ENCODE measurements at regions not wholly inside any gene's neighbourhood (a gene's known extent, or its start where the extent isn't known, plus 50 kb on each side); places are given as distances from the start of the nearest gene placed in this dataset.

DNA sequence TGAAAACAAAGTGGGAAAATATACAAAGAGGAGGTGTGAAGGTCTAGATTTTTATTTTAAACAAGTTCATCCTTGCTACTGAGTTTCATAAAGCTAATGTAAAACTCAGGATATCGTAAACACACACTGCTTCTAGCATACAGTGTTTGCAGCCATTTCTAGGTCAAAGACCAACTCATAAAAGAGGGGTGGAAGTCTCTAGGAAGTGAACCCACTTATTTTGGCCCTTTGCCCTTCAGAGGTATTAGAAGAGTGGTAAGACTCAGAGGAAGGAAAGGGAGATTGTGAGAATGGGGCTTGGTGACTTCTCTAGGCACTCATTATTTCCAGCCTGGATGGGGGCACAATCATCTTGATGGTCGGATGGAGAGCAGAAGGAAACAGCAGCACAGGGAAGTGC is 91.2 kb downstream of the TNFSF18 start:
- DNase-seq: no peak

DNA sequence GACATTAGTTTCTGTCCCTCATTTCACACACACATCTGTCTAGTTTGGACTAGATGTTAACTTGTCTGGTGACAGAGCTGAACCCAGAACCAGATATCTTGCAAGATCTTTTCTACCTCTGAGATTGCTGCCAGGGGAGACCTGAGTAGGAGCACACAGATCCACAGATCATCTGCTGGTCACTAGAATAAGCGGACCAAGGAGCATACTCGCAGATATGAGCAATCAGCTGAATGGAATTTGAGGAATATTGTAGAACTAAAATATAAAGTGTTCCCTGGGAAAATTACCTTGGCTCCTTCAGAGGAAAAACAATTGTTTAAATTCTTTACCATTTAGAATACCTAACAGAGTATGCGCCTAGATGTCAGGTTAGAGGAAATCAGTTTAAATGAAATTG is 90.7 kb downstream of the TNFSF18 start:
- no peak for DNase-seq

DNA sequence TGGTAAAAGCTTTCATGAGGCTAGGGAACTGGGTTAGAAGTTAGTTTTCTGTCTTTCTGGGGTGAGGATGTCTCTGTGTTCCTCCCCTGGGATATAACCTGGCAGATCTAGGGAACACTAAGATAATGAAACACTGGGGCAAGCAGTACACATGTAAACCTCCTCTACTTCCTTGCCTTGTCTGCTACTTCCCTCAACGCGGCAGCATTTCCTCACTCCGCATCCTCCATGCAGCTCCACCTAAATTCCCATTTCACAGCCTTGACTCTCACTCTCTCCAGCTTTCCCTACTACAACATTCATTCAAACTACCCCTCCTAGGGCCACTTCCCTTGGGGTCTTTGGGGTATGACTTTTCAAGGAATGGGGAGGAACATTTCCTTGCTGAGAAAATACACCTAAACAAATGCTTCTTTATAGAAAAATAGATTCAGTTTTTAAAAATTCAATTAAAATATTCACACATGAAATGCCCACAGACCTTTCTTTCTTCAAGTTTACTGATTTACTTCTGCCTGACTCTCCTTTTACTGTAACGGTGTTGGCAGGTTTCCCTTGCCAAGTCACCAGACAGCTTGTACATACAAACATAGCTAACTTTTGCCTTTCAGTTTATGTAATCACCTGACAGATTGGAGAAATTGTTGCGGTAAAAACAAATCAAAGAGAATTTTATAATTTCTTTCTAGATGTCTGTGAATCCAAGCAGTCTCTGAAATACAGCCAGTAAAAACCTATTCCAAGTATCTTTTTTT is 90.1 kb downstream of the TNFSF18 start:
- no peak for DNase-seq

DNA sequence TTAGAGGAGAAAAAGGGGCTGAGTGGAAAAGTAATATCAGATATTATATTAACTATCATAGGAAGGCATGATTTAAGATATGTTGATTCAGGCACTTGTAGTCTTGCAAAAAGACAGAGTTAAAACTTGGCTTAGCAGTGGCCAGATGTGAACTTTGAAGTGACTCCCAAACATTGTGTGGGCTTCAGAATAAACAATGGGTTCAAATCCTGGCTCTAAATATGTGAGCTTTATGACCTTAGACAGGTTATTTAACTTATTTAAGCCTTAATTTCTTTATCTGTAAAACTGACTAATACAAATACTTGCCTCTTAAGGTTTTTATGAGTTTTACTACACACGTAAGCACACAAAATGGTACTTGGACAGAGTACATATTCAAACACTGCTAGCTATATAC is 85.9 kb downstream of the TNFSF18 start:
- DNase-seq: no peak

DNA sequence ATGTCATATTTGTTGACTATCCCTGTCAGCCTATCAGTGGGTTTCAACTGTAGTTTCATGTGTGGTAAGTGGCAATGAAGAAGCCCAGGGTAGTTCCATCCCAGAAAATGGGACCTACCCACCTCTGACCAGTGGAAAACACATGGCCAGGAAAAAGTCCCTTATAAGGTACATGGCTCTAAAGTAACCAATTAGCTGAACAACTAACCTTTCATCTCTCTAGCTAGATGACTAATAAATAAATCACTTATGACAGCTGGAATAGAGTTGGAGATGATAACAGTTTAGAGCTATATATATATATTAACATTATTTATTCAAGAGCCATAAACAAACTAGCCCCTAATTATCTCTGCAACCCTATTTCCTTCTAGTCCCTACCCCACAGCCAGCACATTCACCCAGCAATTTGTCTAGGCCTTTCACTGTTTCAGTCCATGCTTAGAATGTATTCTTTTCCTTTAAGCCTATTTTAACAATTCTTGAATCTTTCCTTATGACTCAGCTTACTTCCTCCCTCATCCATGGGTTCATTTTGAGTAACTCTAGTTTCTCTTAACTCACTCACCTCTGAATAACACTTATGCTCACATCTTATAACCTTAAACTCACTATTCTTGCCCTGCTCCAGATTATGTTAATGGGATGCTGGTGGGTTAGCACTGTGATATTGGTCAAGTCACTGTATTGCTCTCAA is 83.7 kb downstream of the TNFSF18 start:
- DNase-seq: no peak

DNA sequence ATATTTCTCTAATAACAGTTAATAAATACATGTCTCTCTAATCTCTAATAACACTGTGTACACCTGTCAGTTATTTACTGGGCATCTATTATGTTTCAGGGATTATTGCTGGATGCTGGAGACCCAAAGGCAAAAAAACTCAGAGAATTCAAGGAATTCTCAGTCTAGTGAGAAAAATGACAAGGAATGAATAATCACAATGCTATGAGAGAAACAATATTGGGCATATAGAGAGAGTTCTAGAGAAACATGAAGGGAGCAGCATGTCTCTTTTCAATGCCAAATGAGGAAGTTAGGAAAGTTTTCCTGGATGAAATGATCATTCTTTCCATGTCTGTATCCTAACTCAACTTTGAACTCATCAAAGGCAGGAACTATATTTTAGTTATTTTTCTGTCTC is 82.8 kb downstream of the TNFSF18 start:
- DNase-seq: no peak

DNA sequence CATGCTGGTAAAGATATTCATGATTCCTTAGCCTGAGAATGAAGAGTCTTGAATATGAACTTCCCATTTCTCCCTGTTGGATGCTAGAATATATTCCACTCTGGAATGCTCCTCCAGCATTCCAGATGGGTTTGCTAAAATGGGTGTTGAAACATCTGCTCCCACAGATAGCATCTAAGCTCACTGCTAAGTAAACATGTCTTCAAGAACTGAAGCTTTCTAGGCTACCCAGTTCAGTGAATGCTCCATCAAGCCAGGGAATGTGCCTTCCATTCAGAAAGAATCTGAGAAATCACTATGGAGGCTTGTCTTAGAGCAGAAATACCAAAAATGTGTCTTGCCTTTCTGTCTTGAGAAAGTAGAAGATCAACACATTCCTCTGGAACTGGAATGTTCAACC is 81.1 kb downstream of the TNFSF18 start:
- DNase-seq: no peak

DNA sequence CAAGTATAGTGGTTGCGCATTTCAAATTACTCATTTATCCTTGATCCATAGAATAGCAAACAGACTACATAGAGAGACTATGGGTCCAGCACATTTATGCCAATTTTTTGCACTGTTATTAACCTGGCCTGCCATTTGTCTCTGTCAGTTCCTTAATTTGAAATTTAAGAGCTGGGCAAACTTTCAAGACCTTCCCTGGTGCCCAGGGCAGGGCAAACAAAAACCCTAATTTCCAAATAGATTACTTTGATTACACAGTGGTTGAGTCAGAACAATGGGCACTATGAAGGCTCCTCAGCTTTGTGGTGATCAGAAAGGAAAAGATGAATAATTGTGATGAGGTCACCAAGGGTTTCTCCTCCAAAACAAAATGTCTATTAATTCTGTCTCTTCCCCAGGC is 80.6 kb downstream of the TNFSF18 start:
- no peak for DNase-seq

DNA sequence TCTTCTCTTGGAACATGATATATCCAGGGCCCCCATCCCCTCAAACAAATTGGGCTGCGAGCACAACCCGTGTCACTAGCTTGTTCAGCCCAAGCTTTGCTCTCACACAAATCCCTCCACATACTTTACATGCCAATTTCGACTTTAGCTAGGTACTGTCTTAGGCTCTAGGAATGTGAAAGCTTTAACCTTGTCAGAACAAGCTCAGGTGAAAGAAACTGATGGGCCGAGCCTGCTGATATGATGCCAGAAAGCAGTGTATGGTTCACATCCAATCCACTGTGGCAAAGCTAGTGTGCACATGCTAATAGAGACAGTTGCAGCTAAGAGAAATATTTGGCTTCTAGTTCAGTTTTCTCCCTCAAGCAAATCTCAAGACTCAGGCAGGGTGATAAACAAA is 79.5 kb downstream of the TNFSF18 start:
- no peak for DNase-seq

DNA sequence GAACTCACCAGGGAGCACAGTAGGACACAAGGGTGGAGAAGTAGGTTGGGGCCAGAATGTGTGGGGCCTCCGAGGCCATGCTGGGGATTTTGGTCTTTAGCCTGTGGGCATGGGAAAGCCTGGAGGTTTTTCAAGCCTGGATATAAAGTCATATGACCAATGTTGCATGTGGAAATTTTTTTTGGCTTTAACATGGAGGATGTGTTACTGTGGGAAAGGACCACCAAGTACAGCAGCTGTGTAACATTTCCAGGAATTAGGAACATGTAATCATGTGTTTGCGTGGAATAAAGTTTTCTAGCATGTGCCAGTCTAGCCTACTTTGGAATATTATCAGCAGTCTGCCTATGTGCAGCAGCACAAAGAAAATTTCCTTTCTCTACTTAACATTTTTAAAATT is 78.5 kb downstream of the TNFSF18 start:
- DNase-seq: no peak

DNA sequence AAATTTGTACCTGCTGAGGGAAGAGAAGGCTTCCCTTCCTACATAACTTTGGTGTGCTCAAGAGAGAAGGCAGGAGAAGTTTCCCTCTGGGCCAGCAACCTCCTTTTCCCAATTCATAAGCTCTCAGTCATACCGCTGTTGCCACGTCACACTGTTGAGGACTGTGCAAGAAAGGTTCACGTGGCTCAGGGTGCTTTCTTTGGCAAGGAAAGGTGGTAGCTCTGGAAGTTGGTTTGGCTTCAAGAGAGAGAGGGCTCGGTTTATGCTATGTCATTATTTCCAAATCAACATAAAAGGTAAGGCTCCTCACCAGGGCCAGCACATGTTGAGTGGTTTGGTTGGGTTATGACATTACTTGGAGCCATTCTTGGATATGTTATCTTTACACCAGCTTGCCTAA is 77.3 kb downstream of the TNFSF18 start:
- no peak for DNase-seq

DNA sequence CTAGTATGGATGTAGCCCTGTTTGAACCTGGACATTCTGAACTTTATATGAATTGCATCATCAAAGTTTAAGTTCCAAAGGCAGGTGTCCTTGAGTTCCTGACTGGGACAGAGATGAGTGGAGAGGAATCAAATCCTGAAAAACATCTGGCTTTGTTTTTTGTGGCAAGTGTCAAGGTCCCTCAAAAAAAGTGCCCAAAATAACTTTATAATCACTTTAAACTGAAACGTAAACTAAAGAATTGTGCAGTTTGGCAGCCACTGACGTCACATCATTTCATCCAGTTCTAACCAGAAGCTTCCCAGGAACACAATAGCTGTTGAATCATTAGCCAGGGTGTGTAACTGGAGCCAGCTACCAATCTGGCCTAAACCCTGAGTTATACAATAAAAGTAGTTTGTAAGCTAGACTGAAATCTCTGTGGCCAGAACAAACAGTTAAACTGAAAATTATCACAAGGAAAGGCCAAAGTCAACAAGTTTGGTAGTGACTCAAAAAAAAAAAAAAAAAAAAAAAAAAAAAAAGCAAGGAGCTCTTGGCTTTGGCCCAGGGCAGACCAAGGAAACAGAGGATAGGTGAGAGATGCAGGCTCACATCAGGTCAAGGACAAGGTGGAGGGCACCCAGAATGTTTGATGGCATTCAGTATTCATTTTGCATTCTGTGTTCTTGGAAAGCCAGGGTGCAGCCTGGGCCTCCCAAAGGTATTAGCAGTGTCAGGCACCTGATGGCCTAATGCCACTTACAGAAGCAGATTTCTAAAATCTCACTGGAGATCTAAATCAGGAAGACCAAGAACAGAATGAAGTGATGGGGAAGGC is 74.3 kb downstream of the TNFSF18 start:
- DNase-seq: no peak

DNA sequence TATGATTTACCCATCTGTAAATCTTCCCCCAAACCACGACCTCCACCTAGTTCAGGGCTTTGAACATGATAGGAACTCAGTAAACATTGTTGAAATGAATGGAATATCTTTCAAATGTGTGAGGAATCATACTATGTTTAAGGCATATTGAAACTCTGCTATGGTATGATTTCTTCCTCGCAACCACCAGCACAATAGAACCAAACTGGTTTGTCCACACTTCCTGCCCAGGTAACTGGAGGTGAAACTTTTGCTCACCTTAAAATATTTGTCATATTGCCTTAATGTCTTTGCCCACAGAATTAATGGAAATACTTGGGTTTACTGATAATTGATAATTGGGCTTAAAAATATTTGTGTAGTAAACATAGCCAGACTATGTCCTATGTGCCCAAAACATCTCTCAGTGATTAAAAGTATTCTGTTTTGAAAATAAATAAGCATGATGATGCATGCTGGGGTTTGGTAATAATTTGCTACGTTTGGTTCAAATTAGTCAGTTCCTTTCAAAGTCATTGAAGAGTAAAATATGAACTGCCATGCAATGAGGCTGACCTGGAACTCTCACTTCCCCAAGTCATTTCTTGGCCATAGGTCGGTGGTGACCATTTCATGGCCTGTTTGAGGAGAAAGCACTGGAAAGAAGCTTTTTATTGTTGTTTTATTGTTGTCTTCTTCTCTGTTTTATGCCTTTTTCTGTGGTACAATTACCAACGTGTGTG is 73.3 kb downstream of the TNFSF18 start:
- DNase-seq: no peak

DNA sequence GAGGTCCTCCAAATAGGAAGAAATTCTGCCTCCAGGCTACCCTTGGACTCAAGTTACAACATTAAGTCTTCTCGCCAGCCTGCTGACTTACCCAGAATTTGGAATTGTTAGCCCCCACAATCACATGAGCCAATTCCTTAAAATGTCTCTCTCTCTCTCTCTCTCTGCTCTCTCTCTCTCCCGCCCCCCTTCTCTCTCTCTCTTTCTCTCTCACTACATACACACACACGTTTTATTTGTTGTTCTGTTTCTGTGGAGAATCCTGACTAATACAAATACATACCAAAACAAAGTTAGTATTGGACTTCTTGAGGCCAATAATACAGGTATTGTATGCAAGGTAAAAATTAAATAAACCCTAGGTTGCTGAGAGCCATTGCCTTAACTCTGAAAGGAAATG is 72.1 kb downstream of the TNFSF18 start:
- no peak for DNase-seq

DNA sequence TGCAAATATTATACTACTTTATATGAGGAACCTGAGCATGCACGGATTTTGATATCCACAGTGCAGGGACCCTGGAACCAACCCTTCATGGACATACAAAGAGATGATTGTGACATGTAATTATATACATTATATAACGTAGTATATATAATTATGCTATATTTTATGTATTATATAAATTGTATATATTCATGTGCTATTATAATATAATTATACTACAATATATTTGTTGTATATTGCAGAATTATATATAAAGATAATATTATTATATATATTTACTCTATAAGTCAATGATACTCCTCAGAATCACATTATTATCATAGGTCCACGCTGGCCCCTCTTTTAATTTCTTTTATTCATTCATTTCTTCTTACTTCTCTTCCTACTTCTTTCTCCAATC is 70.9 kb downstream of the TNFSF18 start:
- DNase-seq: no peak

DNA sequence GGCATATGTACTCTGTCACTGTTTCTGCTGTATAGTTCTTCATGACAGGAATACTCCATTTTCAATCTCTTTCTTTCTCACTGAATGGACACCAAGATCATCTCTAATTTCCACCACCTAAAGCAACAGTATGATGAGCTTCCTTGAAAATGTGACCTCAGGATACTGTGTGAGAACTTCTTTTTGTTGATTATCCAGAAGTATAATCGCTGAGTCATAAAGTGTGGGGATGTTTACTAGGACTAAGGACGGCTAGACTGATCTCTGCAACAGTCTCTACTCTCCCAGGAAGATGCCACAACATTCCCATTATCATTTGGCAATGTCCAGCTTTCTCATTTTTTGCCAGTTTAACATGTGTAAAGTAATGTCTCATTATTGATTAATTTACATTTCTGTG is 70.3 kb downstream of the TNFSF18 start:
- DNase-seq: no peak

DNA sequence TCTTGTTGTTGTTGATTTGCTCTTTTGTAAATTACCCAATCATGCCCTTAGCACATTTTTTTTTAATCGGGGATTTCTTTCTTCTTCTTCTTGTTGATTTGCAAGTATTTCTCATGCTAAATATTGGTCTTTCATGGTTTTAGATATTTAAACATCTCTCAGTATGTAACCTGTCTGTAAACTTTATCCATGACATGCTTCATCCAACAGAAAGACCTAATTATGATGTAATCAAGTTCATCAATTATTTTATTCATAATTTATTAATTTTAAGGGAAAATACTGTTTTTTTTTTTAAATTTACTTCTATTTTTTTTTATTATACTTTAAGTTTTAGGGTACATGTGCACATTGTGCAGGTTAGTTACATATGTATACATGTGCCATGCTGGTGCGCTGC is 69.8 kb downstream of the TNFSF18 start:
- no peak for DNase-seq
